ENCODE measurements at regions not wholly inside any gene's neighbourhood (a gene's known extent, or its start where the extent isn't known, plus 50 kb on each side); places are given as distances from the start of the nearest gene placed in this dataset.

DNA sequence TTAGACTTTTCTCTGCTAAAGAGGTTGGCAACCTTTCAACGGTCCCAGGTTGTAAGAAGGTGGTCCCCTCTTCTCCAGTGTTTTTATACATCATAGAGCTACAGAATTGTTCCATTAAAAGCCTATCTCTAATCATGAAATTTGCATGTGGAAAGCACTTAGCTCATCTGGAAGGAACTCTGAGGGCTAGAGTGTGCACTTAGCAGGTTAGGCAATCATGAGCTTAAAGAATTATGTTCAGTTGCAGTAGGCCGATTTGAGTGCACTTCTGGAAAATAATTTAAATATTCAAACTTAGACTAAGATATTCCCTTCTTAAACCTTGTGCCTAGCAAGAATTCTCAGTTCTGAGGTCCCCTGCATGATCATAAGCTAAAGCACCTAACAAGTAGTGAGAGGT, 468.7 kb downstream of the SPATA31D1 start:
- Mint-ChIP-seq H3K27ac (no peak overlapping the region), H3K9me3 (ENCODE audit: insufficient read depth) (no peaks in the 10 kb centered on the region), H3K27me3 (ENCODE audit: low read depth) (no peaks in the 10 kb centered on the region), H3K4me3 (no peak overlapping the region), H3K4me1 (ENCODE audit: low read depth) (no peaks in the 10 kb centered on the region), H3K36me3 (ENCODE audit: low read depth) (no peaks in the 10 kb centered on the region)
- no peak for ATAC-seq
- no peak for DNase-seq
- ChIA-PET CTCF (no interaction called here), POLR2A (no interaction called here)

DNA sequence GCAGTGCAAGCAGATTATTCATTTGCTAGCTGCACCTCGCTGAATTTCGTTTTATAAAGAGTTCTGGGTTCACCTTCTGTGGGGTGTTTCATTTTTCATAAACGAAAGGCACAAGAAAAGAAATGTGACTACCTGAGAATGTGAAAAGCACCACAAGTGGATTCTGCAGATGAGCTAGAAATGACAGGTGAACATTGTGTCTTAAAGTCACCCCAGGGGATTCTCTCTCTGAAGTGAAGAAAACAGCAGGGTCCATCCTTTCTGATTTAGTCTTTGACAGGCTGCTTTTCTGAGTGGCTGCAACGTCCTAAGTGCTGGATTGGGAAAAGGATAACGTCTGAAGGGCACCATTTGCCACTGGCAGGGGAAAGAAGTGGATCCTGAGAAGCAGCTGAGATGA, 469.3 kb downstream of the SPATA31D1 start:
- POLR2A ChIA-PET: no interaction called here

GRCh38 chr9:82458296-82458695, 469.7 kb downstream of the SPATA31D1 start:
- H3K4me3 Mint-ChIP-seq: no peak overlapping the region
- no peak for ATAC-seq

More for the DNA sequence above, 469.3 kb downstream of the SPATA31D1 start:
- Mint-ChIP-seq H3K4me1 (ENCODE audit: low read depth) (no peaks in the 10 kb centered on the region), H3K36me3 (ENCODE audit: low read depth) (no peaks in the 10 kb centered on the region), H3K27me3 (ENCODE audit: low read depth) (no peaks in the 10 kb centered on the region), H3K27ac (no peak overlapping the region), H3K9me3 (ENCODE audit: insufficient read depth) (no peaks in the 10 kb centered on the region), H3K4me3 (no peak overlapping the region)
- DNase-seq (no peak), ATAC-seq (no peak)
- CTCF ChIA-PET: no interaction called here

GRCh38 chr9:82466616-82467260, 478.2 kb downstream of the SPATA31D1 start:
- no peaks in the 10 kb centered on the region for H3K27me3 Mint-ChIP-seq (ENCODE audit: low read depth)
- no peaks in the 10 kb centered on the region for H3K9me3 Mint-ChIP-seq (ENCODE audit: insufficient read depth)
- ATAC-seq (no peak), DNase-seq (no peak)
- H3K27ac Mint-ChIP-seq: no peak overlapping the region
- no peak overlapping the region for H3K4me3 Mint-ChIP-seq
- H3K36me3 Mint-ChIP-seq (ENCODE audit: low read depth): no peaks in the 10 kb centered on the region
- ChIA-PET POLR2A (no interaction called here), CTCF (no interaction called here)
- no peaks in the 10 kb centered on the region for H3K4me1 Mint-ChIP-seq (ENCODE audit: low read depth)

More at GRCh38 chr9:82458296-82458695, 469.7 kb downstream of the SPATA31D1 start:
- H3K36me3 Mint-ChIP-seq (ENCODE audit: low read depth): no peaks in the 10 kb centered on the region
- DNase-seq: no peak
- no peak overlapping the region for H3K27ac Mint-ChIP-seq
- H3K27me3 Mint-ChIP-seq (ENCODE audit: low read depth): no peaks in the 10 kb centered on the region
- ChIA-PET POLR2A (no interaction called here), CTCF (no interaction called here)
- H3K4me1 Mint-ChIP-seq (ENCODE audit: low read depth): no peaks in the 10 kb centered on the region
- H3K9me3 Mint-ChIP-seq (ENCODE audit: insufficient read depth): no peaks in the 10 kb centered on the region

GRCh38 chr9:82467436-82467835, 478.9 kb downstream of the SPATA31D1 start:
- Mint-ChIP-seq H3K27me3 (ENCODE audit: low read depth) (no peaks in the 10 kb centered on the region), H3K27ac (no peak overlapping the region), H3K4me3 (no peak overlapping the region), H3K36me3 (ENCODE audit: low read depth) (no peaks in the 10 kb centered on the region), H3K4me1 (ENCODE audit: low read depth) (no peaks in the 10 kb centered on the region), H3K9me3 (ENCODE audit: insufficient read depth) (no peaks in the 10 kb centered on the region)
- DNase-seq (no peak), ATAC-seq (no peak)
- ChIA-PET POLR2A (no interaction called here), CTCF (no interaction called here)

GRCh38 chr9:82474235-82474634, 485.7 kb downstream of the SPATA31D1 start:
- no peak overlapping the region for H3K27ac Mint-ChIP-seq
- no peaks in the 10 kb centered on the region for H3K27me3 Mint-ChIP-seq (ENCODE audit: low read depth)
- no peaks in the 10 kb centered on the region for H3K9me3 Mint-ChIP-seq (ENCODE audit: insufficient read depth)
- ChIA-PET CTCF (no interaction called here), POLR2A (no interaction called here)
- H3K4me1 Mint-ChIP-seq (ENCODE audit: low read depth): no peaks in the 10 kb centered on the region
- DNase-seq (no peak), ATAC-seq (no peak)
- no peak overlapping the region for H3K4me3 Mint-ChIP-seq
- H3K36me3 Mint-ChIP-seq (ENCODE audit: low read depth): no peaks in the 10 kb centered on the region

DNA sequence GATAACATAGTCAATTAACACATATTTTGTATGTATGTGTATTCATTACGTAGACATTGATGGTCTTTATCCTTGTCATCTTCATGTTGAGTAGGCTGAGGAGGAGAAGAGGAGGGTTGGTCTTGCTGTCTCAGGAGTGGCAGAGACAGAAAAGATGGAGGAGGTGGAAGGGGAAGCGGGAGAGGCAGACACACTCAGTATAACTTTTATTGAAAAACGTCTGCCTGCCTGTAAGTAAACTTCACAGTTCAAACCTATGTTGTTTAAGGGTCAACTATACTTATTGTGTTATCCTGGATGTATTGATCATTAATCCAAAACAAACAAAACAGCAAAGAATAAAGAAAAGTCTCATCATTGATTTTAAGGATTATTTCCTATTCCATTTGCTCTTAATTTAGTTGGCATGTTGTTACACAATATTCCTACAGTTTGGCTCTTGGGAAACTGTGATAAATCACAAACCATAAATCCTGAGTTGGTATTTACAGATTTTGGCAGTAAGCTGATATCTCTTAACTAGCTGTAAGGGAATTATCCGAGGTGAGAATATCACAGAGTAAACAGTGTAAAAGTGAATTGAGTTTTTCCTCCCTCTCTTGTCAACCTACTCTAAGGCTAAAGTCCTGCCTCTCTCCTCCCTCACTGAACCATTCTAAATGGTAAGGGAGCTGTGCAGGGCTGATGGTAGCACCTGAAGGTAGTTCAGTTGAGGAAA, 487.2 kb downstream of the SPATA31D1 start:
- POLR2A ChIA-PET: no interaction called here
- H3K36me3 Mint-ChIP-seq (ENCODE audit: low read depth): no peaks in the 10 kb centered on the region
- H3K9me3 Mint-ChIP-seq (ENCODE audit: insufficient read depth): no peaks in the 10 kb centered on the region
- DNase-seq: no peak
- H3K27ac Mint-ChIP-seq: no peak overlapping the region
- no peak for ATAC-seq
- no peaks in the 10 kb centered on the region for H3K4me1 Mint-ChIP-seq (ENCODE audit: low read depth)
- no peak overlapping the region for H3K4me3 Mint-ChIP-seq
- no peaks in the 10 kb centered on the region for H3K27me3 Mint-ChIP-seq (ENCODE audit: low read depth)
- CTCF ChIA-PET: no interaction called here

DNA sequence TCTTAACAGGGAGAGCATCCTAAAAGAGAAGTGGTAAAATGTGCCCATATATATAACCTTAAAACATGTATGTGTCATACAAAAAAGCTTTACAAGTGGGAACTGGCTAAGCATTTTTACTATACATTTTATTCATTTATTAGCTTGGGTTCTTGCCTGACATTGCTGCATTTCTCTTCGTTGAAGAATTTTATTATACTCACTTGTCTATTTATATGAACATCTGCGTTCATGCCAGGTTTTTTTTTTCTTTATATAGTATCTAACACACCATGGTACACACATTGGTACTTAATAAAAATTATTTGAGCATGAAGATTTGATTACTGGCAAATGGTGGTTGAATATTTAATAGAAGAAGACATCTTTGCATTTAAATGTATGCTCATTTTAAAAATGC, 492.3 kb downstream of the SPATA31D1 start:
- POLR2A ChIA-PET: interaction anchor here (0.8 kb wide), 1 partner anchor 40 kb away, joined by 3 read pairs; no protein-coding TSS in a partner anchor

GRCh38 chr9:82487935-82488312, 499.4 kb downstream of the SPATA31D1 start:
- ChIA-PET CTCF (no interaction called here), POLR2A (no interaction called here)
- ATAC-seq (no peak), DNase-seq (no peak)
- Mint-ChIP-seq H3K27me3 (ENCODE audit: low read depth) (no peaks in the 10 kb centered on the region), H3K4me1 (ENCODE audit: low read depth) (no peaks in the 10 kb centered on the region), H3K9me3 (ENCODE audit: insufficient read depth) (no peaks in the 10 kb centered on the region), H3K36me3 (ENCODE audit: low read depth) (no peaks in the 10 kb centered on the region), H3K4me3 (no peak overlapping the region), H3K27ac (no peak overlapping the region)

More for the DNA sequence above, 492.3 kb downstream of the SPATA31D1 start:
- H3K27me3 Mint-ChIP-seq (ENCODE audit: low read depth): no peaks in the 10 kb centered on the region
- H3K9me3 Mint-ChIP-seq (ENCODE audit: insufficient read depth): no peaks in the 10 kb centered on the region
- ATAC-seq (no peak), DNase-seq (no peak)
- H3K36me3 Mint-ChIP-seq (ENCODE audit: low read depth): no peaks in the 10 kb centered on the region
- no peak overlapping the region for H3K27ac Mint-ChIP-seq
- no peaks in the 10 kb centered on the region for H3K4me1 Mint-ChIP-seq (ENCODE audit: low read depth)
- no peak overlapping the region for H3K4me3 Mint-ChIP-seq
- CTCF ChIA-PET: no interaction called here

DNA sequence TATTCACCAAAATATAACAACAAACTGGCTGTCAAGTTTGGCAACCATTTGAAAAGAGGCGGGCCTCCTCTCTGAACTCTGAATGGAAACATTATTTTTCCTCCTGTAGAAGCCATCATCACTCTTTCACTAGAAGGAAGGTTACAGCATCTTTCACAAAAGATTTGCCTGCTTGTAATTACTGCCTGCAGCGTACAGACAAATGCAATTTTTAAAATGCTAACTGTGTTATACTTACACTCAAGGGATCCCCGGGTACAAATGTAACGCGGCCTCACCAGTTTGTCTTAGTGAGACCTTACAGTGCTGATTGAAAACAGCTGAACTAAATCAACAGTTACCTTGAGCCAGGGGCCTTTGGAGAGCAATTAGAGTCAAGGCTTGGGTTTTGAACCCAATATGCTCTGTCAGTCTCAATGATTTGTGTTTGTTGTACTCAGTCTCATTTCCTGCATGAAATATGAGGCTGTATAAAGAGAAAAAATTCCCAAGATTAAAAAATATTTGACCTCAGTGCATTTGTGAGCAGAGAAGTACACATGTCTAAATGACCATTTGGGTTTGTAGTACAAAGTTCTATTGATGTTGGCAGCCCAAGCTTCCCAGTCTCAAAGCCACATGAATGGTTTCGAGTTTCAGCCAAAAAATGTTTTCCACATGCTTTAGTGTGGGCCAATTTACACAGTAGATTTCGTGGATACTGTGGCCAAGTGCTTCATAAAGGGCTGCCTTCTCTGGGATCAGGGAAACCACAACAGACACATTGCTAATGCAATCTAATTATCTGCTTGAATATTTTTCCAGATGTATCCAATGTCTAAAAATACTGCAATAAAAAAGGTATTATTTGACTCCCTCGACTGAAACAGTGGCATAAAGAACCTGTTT, 500.0 kb downstream of the SPATA31D1 start:
- DNase-seq: no peak
- POLR2A ChIA-PET: no interaction called here
- CTCF ChIA-PET: no interaction called here
- no peak for ATAC-seq
- Mint-ChIP-seq H3K27me3 (ENCODE audit: low read depth) (no peaks in the 10 kb centered on the region), H3K4me1 (ENCODE audit: low read depth) (no peaks in the 10 kb centered on the region), H3K4me3 (no peak overlapping the region), H3K9me3 (ENCODE audit: insufficient read depth) (no peaks in the 10 kb centered on the region), H3K36me3 (ENCODE audit: low read depth) (no peaks in the 10 kb centered on the region), H3K27ac (no peak overlapping the region)

DNA sequence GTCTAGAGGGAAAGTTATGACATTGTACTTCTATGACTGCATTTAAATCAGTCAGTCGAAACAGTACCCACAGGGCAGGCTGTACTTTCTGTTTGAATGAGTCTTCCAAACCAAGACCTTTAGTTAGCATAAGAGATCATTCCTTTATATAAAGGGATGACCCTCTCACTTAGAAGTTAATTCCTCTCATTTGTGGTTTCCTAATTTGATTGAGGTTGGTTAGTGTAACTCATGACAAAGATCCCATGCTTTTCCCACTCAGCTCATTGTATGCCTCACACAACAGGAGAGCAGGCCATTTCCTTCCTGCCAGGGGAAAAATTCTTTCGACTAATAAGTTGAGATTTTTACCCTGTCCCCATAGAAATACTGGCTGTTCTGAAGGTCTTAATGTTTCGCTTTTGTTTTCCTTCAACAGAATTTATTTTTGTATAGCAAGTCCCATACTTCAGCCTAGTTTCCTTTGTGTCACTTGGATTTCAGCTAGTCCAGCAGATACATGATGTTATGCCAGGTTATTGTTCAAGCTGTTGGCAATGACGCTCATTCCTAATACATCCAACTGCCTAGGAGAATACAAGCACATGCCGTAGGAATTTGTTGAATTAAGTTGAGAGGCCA, 500.7 kb downstream of the SPATA31D1 start:
- ChIA-PET POLR2A (no interaction called here), CTCF (no interaction called here)
- ATAC-seq (no peak), DNase-seq (no peak)
- H3K36me3 Mint-ChIP-seq (ENCODE audit: low read depth): no peaks in the 10 kb centered on the region
- no peak overlapping the region for H3K4me3 Mint-ChIP-seq
- no peaks in the 10 kb centered on the region for H3K4me1 Mint-ChIP-seq (ENCODE audit: low read depth)
- H3K27ac Mint-ChIP-seq: no peak overlapping the region
- no peaks in the 10 kb centered on the region for H3K27me3 Mint-ChIP-seq (ENCODE audit: low read depth)
- H3K9me3 Mint-ChIP-seq (ENCODE audit: insufficient read depth): no peaks in the 10 kb centered on the region

GRCh38 chr9:82490019-82490499, 501.5 kb downstream of the SPATA31D1 start:
- ChIA-PET CTCF (no interaction called here), POLR2A (no interaction called here)
- no peak for ATAC-seq
- H3K9me3 Mint-ChIP-seq (ENCODE audit: insufficient read depth): no peaks in the 10 kb centered on the region
- no peaks in the 10 kb centered on the region for H3K27me3 Mint-ChIP-seq (ENCODE audit: low read depth)
- no peaks in the 10 kb centered on the region for H3K36me3 Mint-ChIP-seq (ENCODE audit: low read depth)
- DNase-seq: no peak
- H3K4me3 Mint-ChIP-seq: no peak overlapping the region
- no peak overlapping the region for H3K27ac Mint-ChIP-seq
- no peaks in the 10 kb centered on the region for H3K4me1 Mint-ChIP-seq (ENCODE audit: low read depth)

Data from activated CD8-positive, alpha-beta T cell treated with anti-CD3 and anti-CD28 coated beads, Interleukin-2, amount 10 ng/mL, durations not matched to agents 7 days and 5 days (primary cell).